ENCODE measurements at regions not wholly inside any gene's neighbourhood (a gene's known extent, or its start where the extent isn't known, plus 50 kb on each side); places are given as distances from the start of the nearest gene placed in this dataset.

DNA sequence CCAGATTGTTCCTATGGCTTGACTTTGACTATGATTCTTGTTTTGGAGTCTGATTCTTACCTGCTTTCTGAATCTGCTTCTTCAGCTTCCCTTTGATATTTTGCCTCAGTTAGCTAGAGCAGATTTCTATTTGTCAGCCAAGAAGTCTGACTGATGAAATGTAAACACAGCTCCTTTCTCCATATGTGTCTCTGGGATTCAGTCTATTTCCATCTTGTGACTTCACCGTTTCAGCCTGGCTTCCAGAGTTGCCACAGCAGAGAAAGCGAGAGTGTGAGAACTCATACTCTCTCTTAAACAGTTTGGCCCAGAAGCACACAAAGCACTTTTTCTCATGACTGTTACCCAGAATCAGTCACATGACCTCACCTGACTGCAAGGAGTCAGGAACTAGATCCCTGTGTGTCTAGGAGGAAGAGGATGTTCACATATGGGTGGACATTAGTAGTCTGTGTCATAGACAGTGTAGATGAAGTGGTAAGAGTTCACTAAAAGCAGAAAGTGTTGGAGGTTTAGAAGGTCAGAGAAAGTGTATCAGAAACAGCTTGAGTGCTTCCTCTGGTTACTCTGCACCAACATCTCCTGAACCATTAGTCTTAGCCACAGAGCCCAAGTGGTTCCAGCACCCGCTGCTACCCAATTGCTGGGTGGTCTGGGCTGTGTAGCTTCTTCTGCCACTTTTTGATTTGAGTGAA lies 103.4 kb upstream of the CDK6 start:
- Histone ChIP-seq H3K4me3 (no peak overlapping the region), H3K9me3 (peaks cover 0 to 19% (median 0%) of the 10 kb centered on the region in 4 donors), H3K27me3 (no peaks in the 10 kb centered on the region), H3K27ac (no peak overlapping the region), H3K36me3 (no peaks in the 10 kb centered on the region), H3K4me1 (no peaks in the 10 kb centered on the region)
- no peak for DNase-seq
- TF ChIP-seq, protein P1, sequence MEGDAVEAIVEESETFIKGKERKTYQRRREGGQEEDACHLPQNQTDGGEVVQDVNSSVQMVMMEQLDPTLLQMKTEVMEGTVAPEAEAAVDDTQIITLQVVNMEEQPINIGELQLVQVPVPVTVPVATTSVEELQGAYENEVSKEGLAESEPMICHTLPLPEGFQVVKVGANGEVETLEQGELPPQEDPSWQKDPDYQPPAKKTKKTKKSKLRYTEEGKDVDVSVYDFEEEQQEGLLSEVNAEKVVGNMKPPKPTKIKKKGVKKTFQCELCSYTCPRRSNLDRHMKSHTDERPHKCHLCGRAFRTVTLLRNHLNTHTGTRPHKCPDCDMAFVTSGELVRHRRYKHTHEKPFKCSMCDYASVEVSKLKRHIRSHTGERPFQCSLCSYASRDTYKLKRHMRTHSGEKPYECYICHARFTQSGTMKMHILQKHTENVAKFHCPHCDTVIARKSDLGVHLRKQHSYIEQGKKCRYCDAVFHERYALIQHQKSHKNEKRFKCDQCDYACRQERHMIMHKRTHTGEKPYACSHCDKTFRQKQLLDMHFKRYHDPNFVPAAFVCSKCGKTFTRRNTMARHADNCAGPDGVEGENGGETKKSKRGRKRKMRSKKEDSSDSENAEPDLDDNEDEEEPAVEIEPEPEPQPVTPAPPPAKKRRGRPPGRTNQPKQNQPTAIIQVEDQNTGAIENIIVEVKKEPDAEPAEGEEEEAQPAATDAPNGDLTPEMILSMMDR (IDR thresholded peaks at IDR 0.05): no peak
- no peak for TF ChIP-seq POLR2A (IDR thresholded peaks at IDR 0.05)

DNA sequence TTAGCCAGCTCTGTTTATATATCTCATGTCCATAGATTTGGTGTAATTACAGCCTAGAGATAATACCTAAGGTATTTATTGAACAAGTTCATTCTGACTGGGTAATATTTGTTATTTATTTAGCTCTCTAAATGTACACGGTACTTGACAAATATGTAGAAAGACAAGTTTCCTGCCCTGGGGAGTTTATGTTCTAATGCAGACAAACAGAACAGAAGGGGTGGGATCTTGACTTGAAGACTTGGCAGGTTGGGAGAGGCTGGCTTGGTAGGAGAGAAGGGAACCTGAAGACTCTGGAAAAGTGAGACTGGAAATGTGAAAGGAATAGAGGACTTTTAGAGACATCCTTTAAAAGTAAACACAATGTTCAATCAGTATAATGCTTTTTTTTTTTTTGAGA lies 97.7 kb upstream of the CDK6 start:
- Histone ChIP-seq H3K27me3 (no peaks in the 10 kb centered on the region), H3K9me3 (peaks cover 0 to 3% (median 0%) of the 10 kb centered on the region in 4 donors), H3K4me3 (no peak overlapping the region), H3K4me1 (no peaks in the 10 kb centered on the region), H3K27ac (no peak overlapping the region), H3K36me3 (no peaks in the 10 kb centered on the region)
- TF ChIP-seq, protein P1 (IDR thresholded peaks at IDR 0.05): no peak
- DNase-seq: no peak

DNA sequence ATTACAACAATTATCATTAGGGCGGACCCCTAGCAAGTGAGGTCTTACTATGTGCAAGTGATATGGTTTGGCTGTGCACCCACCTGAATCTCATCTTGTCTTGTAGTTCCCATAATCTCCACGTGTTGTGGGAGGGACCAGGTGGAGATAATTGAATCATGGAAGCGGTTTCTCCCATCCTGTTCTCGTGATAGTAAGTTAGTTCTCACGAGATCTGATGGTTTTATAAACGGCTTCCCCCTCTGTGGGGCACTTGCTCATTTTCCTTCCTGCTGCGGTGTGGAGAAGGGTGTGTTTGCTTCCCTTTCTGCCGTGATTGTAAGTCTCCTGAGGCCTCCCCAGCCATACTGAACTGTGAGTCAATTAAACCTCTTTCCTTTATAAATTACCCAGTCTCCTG lies 96.1 kb upstream of the CDK6 start:
- H3K9me3 ChIP-seq: no peaks in the 10 kb centered on the region
- no peaks in the 10 kb centered on the region for H3K4me1 ChIP-seq
- DNase-seq: no peak
- no peak overlapping the region for H3K27ac ChIP-seq
- TF ChIP-seq, protein P1 (IDR thresholded peaks at IDR 0.05): no peak
- no peak for TF ChIP-seq POLR2A (IDR thresholded peaks at IDR 0.05)
- no peaks in the 10 kb centered on the region for H3K27me3 ChIP-seq
- no peaks in the 10 kb centered on the region for H3K36me3 ChIP-seq
- no peak overlapping the region for H3K4me3 ChIP-seq

DNA sequence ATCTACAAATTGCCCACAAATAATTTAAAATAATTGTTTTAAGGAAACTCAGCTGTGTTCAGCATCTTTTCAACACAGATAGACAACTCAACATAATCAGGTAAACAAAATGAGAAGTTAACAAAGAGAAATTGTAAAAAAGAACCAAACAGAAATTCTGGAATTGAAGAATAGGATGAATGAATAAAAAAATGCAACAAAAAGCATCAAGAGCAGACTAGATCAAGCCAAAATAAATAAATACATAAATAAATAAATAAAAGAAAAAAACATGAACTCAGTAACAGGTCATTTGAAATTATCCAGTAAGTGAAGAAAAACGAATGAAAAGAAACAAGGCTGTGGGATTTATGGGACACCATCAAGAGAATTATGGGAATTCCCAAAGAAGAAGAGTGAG lies 94.0 kb upstream of the CDK6 start:
- TF ChIP-seq, protein P1 (IDR thresholded peaks at IDR 0.05): no peak
- TF ChIP-seq POLR2A (IDR thresholded peaks at IDR 0.05): no peak
- Histone ChIP-seq H3K4me3 (no peak overlapping the region), H3K27ac (no peak overlapping the region), H3K4me1 (no peaks in the 10 kb centered on the region), H3K36me3 (no peaks in the 10 kb centered on the region), H3K27me3 (no peaks in the 10 kb centered on the region), H3K9me3 (no peaks in the 10 kb centered on the region)
- no peak for DNase-seq

DNA sequence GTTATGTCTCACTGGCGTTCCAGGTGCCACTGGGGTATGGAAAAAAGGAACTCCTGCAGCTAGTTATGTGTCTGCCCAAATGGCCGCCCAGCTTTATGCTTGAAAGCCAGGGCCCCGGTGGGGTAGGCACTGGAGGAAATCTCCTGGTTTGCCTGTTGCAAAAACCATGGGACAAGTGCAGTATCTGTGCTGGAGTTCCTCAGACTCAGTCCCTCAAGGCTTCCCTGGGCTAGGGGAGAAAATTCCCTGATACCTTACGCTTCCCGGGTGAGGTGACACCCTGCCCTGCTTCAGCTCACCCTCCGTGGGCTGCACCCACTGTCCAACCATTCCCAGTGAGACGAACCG lies 90.3 kb upstream of the CDK6 start:
- H3K4me1 ChIP-seq: no peaks in the 10 kb centered on the region
- no peak for DNase-seq

More for the DNA sequence above, 90.3 kb upstream of the CDK6 start:
- Histone ChIP-seq H3K36me3 (no peaks in the 10 kb centered on the region), H3K27me3 (no peaks in the 10 kb centered on the region), H3K27ac (no peak overlapping the region), H3K9me3 (no peaks in the 10 kb centered on the region), H3K4me3 (no peak overlapping the region)
- TF ChIP-seq, protein P1 (IDR thresholded peaks at IDR 0.05): no peak
- TF ChIP-seq POLR2A (IDR thresholded peaks at IDR 0.05): no peak
